NCI-H345 (cell line): ENCODE measurements at regions not wholly inside any gene's neighbourhood (a gene's known extent, or its start where the extent isn't known, plus 50 kb on each side); places are given as distances from the start of the nearest gene placed in this dataset.
"Not testable (repeated sequence)": the region's sequence is repeated elsewhere in the genome, so short reads cannot be mapped to it uniquely, and the experiment has no call there.

ENCODE experiments used
- DNase-seq: peaks from one replicate; lab custom pipeline; 2025; lab: John Stamatoyannopoulos, UW

DNA sequence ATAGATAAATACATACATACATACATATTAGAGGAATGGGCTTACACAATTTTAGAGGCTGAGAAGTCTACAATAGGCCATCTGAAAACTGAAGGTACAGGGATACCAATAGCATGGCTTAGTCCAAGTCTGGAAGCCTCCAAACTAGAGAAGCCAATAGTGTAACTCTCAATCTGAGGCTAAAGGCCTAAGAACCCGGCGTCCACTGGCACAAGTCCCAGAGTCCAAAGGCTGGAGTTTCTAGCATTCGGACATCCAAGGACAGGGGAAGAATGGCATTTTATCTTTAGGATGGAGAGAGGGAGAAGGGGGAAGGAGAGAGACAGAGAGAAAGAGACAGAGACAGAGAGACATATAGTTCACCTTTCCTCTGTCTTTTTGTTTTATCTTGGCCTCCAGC, 63.7 kb upstream of the SYT4 start:
- DNase-seq: no peak

DNA sequence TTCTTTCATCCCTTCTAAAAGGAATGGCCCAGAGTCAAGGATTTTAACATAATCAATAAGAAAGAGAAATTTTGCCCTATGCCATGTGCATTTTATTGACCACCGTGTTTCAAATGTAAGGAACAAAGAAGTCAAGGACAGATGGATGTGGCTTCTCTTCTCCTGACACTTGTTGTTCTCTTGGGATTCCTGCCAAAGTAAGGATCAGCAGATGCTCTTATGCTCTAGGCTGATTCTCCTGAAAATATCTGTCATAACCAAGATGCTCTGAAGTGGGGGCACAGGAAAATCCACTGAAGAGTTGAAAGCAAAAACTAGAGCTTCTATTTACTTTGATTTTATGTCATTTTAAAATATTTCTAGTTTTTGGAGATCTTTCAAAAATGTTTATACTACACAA, 72.9 kb upstream of the SYT4 start:
- DNase-seq: no peak

DNA sequence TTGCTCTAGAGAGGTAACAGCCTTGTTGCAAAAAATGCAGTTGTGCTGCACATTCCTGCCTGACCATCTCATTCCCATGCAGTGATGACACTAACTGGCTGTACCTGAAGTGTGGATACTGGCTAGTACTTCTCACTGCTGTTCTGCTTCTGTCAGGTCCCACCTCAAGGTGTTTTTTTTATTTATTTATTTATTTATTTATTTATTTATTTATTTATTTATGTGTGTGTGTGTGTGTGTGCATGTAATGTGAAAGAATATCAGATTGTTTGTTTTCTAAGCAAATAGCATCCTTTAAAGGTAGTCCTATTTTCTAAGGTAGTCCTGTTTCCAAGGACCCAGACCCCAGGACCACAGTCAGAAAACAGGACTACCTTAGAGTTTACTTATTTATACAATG, 87.2 kb upstream of the SYT4 start:
- DNase-seq: no peak

DNA sequence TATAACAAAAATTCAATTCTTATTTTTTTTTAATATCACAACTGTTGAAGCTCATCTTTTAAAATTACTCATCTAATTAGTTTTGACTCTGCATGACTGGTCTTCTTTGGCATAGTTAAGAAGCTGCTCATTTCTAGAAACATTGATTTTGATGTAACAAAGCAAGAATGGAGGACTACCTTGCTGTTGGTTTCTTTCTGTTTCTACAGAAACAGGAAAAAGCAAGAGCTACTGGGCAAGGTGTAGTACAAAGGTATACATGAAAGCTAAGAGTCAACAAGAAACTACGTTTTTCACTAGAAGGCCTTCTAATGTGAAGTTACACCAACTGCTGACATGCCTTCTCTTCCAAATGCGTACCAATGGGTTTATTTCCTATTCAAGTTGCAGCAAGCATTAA, 90.6 kb upstream of the SYT4 start:
- no peak for DNase-seq

DNA sequence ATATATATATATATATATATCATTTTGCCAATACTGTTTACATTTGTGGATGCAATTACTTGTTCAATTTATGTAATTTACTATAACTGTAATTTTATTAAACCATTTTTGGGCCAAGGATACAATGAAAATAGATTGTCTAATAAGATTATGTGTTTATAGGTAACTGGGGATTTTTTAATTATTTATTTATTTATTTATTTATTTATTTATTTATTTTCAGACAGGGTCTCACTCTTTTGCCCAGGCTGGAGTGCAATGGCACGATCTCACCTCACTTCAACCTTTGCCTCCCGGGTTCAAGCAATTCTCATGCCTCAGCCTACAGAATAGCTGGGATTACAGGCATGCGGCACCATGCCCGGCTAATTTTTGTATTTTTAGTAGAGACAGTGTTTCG, 92.0 kb upstream of the SYT4 start:
- DNase-seq: not testable (repeated sequence)

DNA sequence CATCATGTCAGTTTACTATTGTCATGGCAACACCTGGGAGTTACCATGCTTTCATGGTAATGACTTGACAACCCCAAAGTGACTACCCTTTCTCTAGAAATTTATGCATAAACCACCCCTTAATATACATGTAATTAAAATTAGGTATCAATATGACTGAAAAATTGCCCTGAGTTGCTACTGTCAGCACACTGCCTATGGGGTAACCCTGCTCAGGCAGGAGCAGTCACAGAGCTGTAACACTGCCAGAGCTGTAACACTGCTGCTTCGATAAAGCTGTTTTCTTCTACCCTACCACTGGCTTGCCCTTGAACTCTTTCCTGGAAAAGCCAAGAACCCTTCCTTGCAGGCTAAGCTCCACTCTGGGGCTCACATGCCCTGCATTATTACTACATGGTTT, 95.5 kb upstream of the SYT4 start:
- no peak for DNase-seq

DNA sequence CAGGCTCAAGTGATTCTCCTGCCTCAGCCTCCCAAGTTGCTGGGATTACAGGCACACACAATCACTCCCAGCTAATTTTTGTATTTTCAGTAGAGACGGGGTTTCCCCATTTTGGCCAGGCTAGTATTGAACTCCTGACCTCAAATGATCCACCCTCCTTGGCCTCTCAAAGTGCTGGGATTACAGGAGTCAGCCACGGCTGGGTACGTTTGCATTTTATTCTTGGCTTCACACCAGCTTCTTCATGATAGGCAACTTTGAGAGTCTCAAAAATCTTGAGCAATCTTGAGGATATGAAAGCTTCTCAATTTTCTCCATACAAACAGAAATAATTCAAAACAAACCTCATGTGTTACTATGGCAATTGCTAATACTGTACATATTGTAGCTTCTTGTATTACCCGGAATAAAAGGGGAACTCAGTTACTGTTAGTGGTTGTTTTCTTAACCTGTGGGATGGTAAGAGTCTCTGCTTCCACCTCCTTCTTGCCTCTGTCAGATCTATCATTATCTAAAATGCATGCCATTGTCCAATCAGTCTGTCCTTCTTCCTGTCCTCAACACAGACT, 102.9 kb upstream of the SYT4 start:
- no peak for DNase-seq

DNA sequence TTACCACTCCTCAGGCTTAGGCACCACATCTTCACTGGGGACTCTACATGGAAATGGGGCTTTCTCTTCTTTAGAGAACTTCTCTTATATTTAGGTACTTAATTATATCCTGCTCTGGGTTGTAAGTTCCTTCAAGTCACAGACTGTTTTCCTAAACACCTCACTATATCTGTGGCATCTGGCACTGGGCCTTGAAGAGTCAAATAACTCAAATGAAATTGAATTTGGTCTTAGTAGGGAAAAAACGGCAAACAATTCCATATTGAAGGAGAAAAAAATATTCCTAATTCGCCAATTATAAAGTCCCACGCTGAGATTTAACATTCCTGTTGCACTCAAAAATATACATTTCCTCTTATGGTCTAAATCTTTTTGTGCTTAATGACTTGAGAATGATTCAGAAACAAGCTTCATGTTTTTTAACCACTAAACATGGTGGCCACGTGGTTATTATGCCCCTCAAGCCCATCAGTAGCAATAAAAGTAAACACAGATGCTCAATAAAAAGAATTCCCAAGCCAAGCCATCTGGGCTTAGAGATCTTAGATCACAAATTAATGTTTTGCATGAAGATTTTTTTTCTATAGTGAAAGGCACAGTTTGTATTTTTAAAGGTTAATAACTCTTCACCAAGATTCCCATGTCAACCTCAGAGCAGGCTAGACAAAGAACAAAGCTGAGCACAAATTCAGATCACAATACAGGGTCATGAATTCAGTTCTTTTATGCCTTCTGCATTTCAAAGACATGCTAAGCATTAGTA, 105.5 kb upstream of the SYT4 start:
- DNase-seq: no peak

DNA sequence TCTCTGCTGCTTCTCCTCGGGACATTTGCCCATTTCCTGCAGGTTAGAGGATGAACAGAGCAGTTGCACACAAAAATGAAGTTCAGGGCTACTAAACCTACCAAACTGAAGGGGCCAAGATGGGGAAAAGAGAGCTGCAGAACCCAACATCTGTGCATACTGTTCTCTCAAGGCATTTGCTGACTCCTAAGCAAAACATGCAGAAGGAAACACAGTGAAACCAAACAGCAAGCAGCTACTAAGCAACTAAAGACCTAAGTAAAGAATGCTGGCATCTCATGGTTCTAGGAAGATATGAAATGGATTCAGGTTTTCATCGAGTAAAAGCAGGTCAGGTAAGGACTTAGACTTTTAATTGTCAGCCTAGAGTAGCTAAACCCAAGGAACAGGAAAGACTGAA, 111.9 kb upstream of the SYT4 start:
- no peak for DNase-seq

DNA sequence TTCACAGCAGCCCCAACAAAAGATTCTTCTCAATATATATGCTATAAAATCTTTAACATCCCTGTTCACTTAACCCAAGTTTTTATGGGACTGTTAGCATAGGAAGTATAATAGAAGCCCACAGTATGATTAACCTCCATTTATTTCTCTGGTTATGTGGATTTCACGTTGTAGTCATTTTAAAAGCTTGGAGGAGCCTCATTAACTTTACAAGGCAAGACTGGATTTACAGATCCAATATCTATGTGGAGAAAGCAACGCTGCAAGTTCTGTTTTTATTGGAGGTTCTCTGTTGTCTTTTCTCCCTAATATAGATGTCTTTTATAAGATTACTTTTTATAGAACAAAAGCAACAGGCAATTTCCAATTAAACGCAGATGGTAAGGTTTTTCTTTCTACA, 114.9 kb upstream of the SYT4 start:
- DNase-seq: no peak

DNA sequence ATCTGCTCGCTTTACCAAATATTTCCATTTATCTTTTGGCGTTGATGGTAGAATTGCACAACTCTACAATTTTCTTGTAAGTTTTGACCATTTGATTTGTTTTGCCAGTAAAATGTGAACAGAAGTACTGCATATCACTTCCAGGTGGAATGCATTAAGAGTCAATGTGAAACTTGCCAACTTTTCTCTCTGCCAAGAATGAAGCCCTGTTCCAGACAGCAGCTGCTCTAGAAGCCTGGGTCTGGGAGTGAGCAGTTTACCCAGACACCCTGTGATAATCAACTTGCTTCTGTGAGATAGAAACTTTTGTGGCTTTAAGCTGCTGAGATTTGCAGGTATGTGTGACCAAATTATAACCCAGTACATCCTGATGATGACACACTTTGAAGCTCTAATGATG, 115.9 kb upstream of the SYT4 start:
- DNase-seq: no peak

DNA sequence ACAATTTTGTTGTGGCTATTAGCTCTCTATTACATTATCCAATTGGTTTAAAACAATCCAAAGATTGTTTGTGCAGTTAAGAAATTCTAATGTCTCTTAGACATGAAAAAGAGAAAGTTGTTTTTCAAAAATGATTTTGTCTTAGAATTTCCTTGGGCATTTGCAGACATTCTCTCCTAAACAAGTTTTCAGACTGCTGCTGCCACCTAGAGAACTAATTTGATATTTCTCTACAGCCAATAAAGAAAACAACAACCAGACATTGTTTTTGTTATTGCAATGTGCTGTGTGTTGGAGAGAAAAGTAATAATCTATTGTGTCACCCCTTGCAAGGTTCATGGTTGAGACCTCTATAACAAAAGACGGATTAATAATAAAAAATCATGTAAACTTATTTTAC, 119.0 kb upstream of the SYT4 start:
- DNase-seq: peak; percentile 31

DNA sequence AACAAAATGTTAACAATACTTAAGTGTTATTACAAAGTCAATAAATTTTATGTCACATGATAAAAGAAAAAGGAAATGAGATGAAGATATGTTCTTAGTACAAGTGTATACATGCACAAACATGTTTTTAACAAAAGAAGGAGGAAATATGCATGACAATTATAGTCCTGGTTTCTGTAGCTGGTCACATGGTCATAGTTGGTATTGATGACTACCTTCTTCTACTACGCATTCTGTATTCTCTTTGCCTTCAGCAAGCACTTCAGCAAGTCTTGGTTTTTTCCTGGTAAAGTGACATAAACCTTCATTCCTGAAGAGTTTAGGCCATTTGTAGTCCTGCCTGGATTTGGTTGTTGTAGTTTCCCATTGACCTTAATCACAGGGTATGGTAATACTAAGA, 121.3 kb upstream of the SYT4 start:
- no peak for DNase-seq

DNA sequence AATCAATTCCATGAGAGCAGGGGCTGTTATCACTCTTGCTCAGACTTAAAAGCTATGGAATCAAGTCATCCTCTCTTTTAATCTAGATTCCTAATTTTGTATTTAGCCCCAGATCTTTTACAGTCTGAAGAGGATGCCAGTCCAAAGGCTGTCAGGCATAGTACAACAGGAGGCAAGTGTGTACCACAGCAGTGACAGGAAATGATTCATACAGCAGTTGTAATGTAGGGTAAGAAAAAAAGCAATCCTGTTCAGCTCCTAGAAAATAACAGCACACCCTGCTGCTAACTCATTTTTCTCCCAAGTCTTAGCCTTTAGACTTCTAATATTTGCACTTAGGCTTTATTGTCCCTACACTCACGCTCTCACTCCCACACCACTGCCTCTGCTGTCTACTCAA, 127.8 kb upstream of the SYT4 start:
- DNase-seq: no peak

DNA sequence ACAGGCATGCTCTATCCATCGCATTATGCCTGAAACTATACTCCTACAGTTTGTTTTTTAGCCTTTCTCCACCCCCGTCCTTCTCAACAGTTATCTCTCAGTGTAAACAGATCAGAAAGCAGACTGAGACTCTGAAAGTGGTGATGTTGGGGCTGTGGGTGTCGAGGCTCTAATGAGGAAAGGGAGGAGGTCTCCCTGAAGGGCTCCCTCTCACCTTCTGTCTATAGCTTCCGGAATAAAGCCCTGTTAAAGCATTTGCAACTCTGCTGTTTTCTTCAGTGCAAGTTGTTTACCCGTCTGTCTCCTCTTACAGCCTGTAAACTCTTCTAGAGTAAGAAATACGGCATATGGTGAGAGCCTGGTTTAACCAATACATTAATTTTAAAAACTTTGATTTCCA, 136.7 kb upstream of the SYT4 start:
- no peak for DNase-seq

DNA sequence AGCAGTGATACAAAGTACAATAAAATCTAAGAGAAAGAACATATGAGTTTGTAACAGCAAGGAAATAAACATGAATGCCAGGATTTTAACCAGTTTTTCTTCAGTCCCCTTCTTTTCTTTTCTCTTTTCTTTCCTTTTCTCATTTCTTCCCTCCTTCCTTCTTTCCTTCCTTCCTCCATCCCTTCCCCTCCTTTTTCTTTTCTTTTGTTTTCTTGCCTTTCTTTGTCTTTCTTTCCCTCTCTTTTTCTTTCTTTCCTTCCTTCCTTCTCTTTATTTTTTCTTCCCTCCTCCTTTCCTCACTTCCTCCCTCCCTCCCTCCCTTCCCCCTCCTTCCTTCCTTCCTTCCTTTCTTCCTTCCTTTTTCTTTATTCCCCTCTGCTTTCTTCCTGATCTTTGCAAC, 142.8 kb upstream of the SYT4 start:
- no peak for DNase-seq

DNA sequence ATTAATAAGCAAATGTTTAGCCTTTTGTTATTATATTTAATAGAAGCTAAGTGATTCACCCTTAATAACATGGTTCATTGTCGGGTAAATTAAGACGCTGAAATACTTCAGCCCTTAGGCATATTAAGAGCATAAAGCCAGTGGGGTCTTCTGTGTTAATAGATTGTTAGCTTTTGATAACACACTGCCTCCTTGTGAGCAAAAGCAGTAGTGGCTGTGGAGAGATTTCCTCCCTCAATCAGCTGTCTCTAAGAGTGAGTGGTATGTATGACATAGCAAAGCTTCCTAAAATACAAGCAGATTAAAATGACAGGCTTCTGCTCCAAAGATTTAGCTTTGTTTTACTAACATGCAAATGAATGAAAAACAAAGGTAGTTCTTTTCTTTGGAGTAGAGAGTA, 143.7 kb upstream of the SYT4 start:
- DNase-seq: no peak

DNA sequence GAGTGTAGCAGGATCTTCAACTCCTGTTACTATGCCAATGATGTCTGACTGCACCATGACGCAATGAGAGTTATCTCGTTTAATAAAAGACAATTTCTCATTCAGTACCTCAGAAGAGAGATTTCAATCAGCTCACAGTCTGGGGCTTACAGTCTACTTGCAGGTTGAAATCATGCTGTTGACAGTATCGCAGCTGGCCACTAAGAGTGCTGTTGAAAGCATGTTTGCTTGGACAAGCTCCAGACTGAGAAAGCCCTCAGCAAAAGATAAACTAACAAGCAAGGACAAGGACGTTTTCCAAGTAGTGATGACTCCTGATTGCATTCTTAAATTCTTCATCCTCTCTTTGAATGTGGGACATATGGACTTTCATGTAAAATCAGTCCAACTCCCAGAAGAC, 145.2 kb upstream of the SYT4 start:
- DNase-seq: peak; percentile 69

DNA sequence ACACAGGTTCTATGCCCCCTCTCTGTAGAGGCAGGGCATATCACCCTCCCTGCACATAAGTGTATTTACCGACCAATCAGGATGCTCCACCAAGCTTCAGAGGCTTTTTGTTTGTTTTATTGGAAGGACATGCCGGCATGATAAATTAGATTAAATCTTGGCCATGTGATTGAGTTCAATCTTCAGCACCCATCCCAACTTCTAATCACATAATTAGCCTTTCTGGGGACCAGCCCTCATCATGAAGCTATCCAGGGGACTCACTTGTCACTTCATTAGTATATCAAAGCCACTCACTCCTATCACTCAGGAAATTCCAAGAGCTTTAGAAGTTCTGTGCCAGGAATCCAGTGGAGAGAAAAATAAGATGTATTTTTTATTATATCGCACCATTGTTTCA, 158.6 kb upstream of the SYT4 start:
- DNase-seq: no peak

DNA sequence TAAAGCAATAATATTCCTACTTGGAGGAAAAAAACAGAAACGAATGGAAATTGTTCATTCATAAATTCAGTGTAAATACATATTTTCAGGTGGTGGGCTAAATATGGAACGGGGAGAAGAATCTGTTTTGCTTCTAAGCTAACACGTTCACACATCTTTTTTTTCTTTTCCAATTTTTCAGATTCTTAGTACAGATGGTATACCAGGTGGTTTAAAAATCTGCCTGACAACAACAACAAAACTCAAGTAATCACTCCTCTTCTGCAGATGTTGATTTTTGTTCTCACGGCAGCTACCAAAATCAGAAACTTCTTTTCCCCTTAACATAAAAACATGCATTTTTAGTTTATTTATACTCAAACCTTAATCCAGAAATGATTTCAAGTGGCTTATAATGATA, 164.8 kb upstream of the SYT4 start:
- no peak for DNase-seq

DNA sequence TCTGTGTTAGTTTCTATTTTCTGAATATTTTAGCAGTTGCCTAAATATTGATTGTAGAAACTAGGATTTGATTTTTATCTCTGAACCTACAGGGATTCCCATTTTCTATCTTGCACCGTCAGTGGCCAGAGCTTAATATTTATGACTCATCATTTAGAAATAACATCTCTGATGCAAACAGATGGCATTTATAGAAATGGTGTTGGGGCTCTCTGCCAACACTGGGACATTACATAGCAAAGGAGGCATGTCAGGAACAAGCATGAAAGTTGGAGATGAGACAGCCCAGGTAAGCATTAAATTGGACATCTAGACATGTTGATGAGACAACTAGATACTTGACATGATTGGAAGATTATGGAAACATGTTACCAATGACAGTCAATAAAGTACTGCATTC, 165.3 kb upstream of the SYT4 start:
- DNase-seq: no peak

DNA sequence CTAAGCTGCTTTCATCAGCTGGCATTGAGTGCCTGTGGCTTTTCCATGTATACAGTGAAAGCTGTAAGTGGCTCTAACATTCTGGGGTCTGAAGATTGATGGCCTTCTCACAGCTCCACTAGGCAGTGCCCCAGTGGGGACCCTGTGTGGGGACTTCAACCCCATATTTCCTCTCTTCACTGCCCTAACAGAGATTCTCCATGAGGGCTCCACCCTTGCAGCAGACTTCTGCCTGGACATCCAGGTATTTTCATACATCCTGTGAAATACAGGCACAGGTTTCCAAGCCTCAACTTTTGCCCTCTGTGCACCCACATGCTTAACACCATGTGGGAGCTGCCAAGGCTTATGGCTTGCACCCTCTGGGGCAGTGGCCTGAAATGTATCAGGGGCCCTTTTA, 188.2 kb upstream of the SYT4 start:
- no peak for DNase-seq

DNA sequence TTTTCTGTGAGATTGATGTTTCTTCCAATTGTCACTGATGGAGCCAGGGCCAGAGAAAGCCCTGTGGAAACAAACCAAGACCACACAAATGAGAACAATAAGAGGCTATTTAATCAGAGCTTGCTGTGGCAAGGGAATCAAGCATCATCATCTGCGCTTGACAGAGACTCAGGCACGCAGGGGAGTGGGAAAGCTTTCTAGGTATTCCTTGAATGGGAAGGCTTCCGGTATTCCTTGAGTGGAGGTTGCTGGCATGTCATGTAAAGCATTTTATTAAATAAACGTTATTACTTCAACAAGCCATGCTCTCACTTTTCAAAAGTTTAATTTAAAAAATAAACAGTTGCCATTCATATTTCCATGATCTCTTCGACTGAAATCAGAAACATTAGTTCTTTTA, 194.6 kb upstream of the SYT4 start:
- no peak for DNase-seq

DNA sequence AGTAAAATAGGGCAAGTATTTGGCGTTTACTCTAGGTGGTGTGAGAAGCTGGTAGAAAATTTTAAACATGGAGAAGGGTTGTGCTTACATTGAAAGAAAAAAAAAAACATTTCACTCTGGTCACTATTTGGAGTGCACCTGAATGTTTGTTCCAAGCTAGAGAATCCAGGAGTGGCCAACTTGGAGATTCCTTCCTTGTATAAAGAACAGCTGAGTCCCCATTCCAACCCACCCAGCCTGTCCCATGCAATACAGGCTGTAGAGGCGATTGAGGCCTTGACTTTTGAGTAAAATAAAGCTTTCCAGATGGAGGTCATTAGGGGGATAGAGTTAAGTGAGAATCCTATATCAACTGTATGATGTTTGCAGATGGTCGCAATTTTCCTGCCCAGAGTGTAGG, 203.8 kb upstream of the SYT4 start:
- DNase-seq: no peak
